22Rv1 (cell line): ENCODE measurements at regions not wholly inside any gene's neighbourhood (a gene's known extent, or its start where the extent isn't known, plus 50 kb on each side); places are given as distances from the start of the nearest gene placed in this dataset.

Experiments used
- CTCF ChIP-seq: fragments of 450-650 bp; IDR thresholded peaks from 2 replicates; pipeline ENCODE4 v1.5.1; 2017; ENCODE audit warnings: mild to moderate bottlenecking
- ZFX ChIP-seq: fragments of 450-650 bp; IDR thresholded peaks from 2 replicates; pipeline ENCODE4 v1.6.1; 2017; ENCODE audit warnings: antibody characterized with exemption, borderline replicate concordance

- TF ChIP-seq CTCF = no peak
- TF ChIP-seq ZFX = no peak
Measured at GRCh38 chr10:3964516-3964915, 179.5 kb upstream of the KLF6 start.
